GM12878 (cell line): ENCODE measurements at regions not wholly inside any gene's neighbourhood (a gene's known extent, or its start where the extent isn't known, plus 50 kb on each side); places are given as distances from the start of the nearest gene placed in this dataset.

Experiments
- ATAC-seq: fragments of 200-7000 bp; cut with Tn5 transposase; 3 replicates; pipeline ENCODE4 v1.9.1; 2020; ENCODE audit warnings: mild to moderate bottlenecking, moderate library complexity
- BruUV-seq: library from RNA; stranded (reverse); fragments of 400-500 nt; replicated peaks from 2 replicates; lab custom pipeline; 2021; lab: Mats Ljungman, UMichigan
- CTCF ChIA-PET: fragments of 300-600 bp; sonication (Branson Sonifier 250); formaldehyde crosslinking; extraction: SDS; loops from one replicate; lab custom pipeline; 2021; ENCODE audit warnings: inconsistent platforms; lab: Yijun Ruan, JAX
- POLR2A ChIA-PET: fragments of 350-600 bp; formaldehyde crosslinking; extraction: SDS; loops from one replicate; lab custom pipeline; 2021; ENCODE audit warnings: inconsistent platforms; lab: Charles Lee
- RAD21 ChIA-PET: fragments of 300-600 bp; sonication (Branson Sonifier 250); formaldehyde crosslinking; loops from one replicate; lab custom pipeline; 2023; ENCODE audit warnings: antibody characterized with exemption; ENCODE audit not compliant: unreplicated experiment; lab: Charles Lee
- SMC1A ChIA-PET: fragments of 300-600 bp; sonication (Branson Sonifier 250); formaldehyde crosslinking; loops from one replicate; lab custom pipeline; 2023; ENCODE audit not compliant: unreplicated experiment, uncharacterized antibody; lab: Charles Lee
- DNase-seq: peaks from one replicate; pipeline ENCODE4 v3.0.0-alpha.2; 2011; ENCODE audit warnings: low read depth, low spot score
- FAIRE-seq: peaks from 3 replicates; lab custom pipeline; 2011; peaks lifted over from hg19 to GRCh38; lab: Jason Lieb, UNC
- H2AFZ ChIP-seq: 2 replicates; pipeline ENCODE4 v1.6.0; 2011; ENCODE audit warnings: low read depth, low read length, control low read depth; ENCODE audit not compliant: control insufficient read depth
- H3K27ac ChIP-seq: 2 replicates; pipeline ENCODE4 v1.5.1; 2011; ENCODE audit warnings: control low read depth; ENCODE audit not compliant: control insufficient read depth, insufficient read depth
- H3K27me3 ChIP-seq, 2 experiments: replicated peaks in 1 of 2; 2 replicates each; pipeline versions ENCODE4 v1.6.0 to v1.6.1; 2011; ENCODE audit warnings: low read length in 1 of 2; ENCODE audit not compliant: control insufficient read depth in 2 of 2, insufficient read depth in 2 of 2
- H3K36me3 ChIP-seq, 2 experiments: 2 replicates each; pipeline ENCODE4 v1.5.1; 2011; ENCODE audit warnings: low read length in 1 of 2; ENCODE audit not compliant: control insufficient read depth in 2 of 2, insufficient read depth in 2 of 2
- H3K4me1 ChIP-seq: 2 replicates; pipeline ENCODE4 v1.6.1; 2011; ENCODE audit warnings: mild to moderate bottlenecking, low read length, moderate library complexity, mixed read lengths; ENCODE audit not compliant: control insufficient read depth, insufficient read depth
- H3K4me2 ChIP-seq: 2 replicates; pipeline ENCODE4 v1.6.0; 2011; ENCODE audit warnings: control low read depth; ENCODE audit not compliant: control insufficient read depth, insufficient read depth
- H3K4me3 ChIP-seq: fragments of 200-600 bp; sonication (generic); 2 replicates; pipeline ENCODE4 v1.5.1; 2016
- H3K79me2 ChIP-seq: 2 replicates; pipeline ENCODE4 v1.6.0; 2011; ENCODE audit warnings: low read length; ENCODE audit not compliant: control insufficient read depth, insufficient read depth
- H3K9ac ChIP-seq: 2 replicates; pipeline ENCODE4 v1.8.0; 2011; ENCODE audit warnings: low read length, control low read depth, mixed read lengths; ENCODE audit not compliant: control insufficient read depth, insufficient read depth
- H3K9me3 ChIP-seq: replicated peaks from 3 replicates; pipeline ENCODE4 v1.5.1; 2011; ENCODE audit warnings: mild to moderate bottlenecking, low read length; ENCODE audit not compliant: control insufficient read depth, insufficient read depth
- H4K20me1 ChIP-seq: 2 replicates; pipeline ENCODE4 v1.6.0; 2011; ENCODE audit not compliant: control insufficient read depth, insufficient read depth
- ASH2L ChIP-seq: fragments of 300-600, 200-600 bp; sonication (generic); IDR thresholded peaks from 2 replicates; pipeline ENCODE4 v1.6.1; 2017; ENCODE audit warnings: low read depth, mild to moderate bottlenecking, borderline replicate concordance
- CBFB ChIP-seq: IDR thresholded peaks from 2 replicates; pipeline ENCODE4 v1.6.1; 2016; ENCODE audit warnings: antibody characterized with exemption, low read depth
- CHD1 ChIP-seq: IDR thresholded peaks from 2 replicates; pipeline ENCODE4 v1.6.1; 2012; ENCODE audit warnings: low read depth, low read length, improper control_type of control experiment
- CREB1 ChIP-seq: IDR thresholded peaks from 2 replicates; pipeline ENCODE4 v1.6.1; 2012; ENCODE audit warnings: low read depth, mild to moderate bottlenecking, inconsistent platforms
- HDGF ChIP-seq: fragments of 450-650 bp; IDR thresholded peaks from 2 replicates; pipeline ENCODE4 v1.6.1; 2016; ENCODE audit warnings: antibody characterized with exemption
- IRF3 ChIP-seq: fragments of 450-650 bp; IDR thresholded peaks from 2 replicates; pipeline ENCODE4 v1.6.1; 2014; ENCODE audit warnings: mild to moderate bottlenecking
- LARP7 ChIP-seq: fragments of 450-650 bp; IDR thresholded peaks from 2 replicates; pipeline ENCODE4 v1.6.1; 2017; ENCODE audit warnings: mild to moderate bottlenecking
- NBN ChIP-seq: fragments of 450-650 bp; IDR thresholded peaks from 2 replicates; pipeline ENCODE4 v1.6.1; 2016
- PAX5 ChIP-seq: IDR thresholded peaks from 2 replicates; pipeline ENCODE4 v1.6.1; 2011; ENCODE audit warnings: low read depth, low read length, borderline replicate concordance
- RBBP5 ChIP-seq: fragments of 200-600 bp; sonication (generic); conservative IDR thresholded peaks from 2 replicates; pipeline ENCODE4 v1.6.1; 2016
- YY1 ChIP-seq: IDR thresholded peaks from 2 replicates; pipeline ENCODE4 v1.6.1; 2011; ENCODE audit warnings: low read depth, mild to moderate bottlenecking, low read length
- WGBS: methylation state at CpG from one replicate; pipeline ENCODE4 v1.1.6; 2016; ENCODE audit warnings: low lambda C conversion rate; ENCODE audit not compliant: insufficient replicate concordance, insufficient coverage; ENCODE audit errors: missing lambda C conversion rate; 5-methylcytosine and 5-hydroxymethylcytosine counted together
- in situ Hi-C: fragments of 300-500 bp; cut with MboI; formaldehyde crosslinking; loops from 9 replicates; pipeline ENCODE4 v1.14.3; 2018; ENCODE audit warnings: mixed read lengths
- intact Hi-C: fragments of 100-400 bp; cut with micrococcal nuclease; formaldehyde crosslinking; loops from one replicate; pipeline ENCODE4 v1.14.2; 2022; ENCODE audit not compliant: unreplicated experiment
- TF ChIP-seq, protein P1 (sequence below): fragments of 450-650 bp; IDR thresholded peaks from 2 replicates; pipeline ENCODE4 v1.6.1; 2017; ENCODE audit warnings: mild to moderate bottlenecking, moderate library complexity
- TF ChIP-seq, protein P2 (sequence below): IDR thresholded peaks from 2 replicates; pipeline ENCODE4 v1.6.1; 2011; ENCODE audit warnings: low read depth, mild to moderate bottlenecking, low read length, moderate library complexity, borderline replicate concordance; ENCODE audit errors: extremely low read depth
- TF ChIP-seq, protein P3 (sequence below): IDR thresholded peaks from 2 replicates; pipeline ENCODE4 v1.6.1; 2012; ENCODE audit warnings: low read depth, low read length, improper control_type of control experiment

GRCh38 chr3:175902226-175902625 lies 1043.1 kb downstream of the NAALADL2 start:
- intact Hi-C loops, result no loop called here
- no TSS peak for BruUV-seq
- H3K9ac ChIP-seq, result no peak overlapping the region
- TF ChIP-seq YY1 (no peak), LARP7 (no peak), CREB1 (no peak)
- TF ChIP-seq, protein P1, sequence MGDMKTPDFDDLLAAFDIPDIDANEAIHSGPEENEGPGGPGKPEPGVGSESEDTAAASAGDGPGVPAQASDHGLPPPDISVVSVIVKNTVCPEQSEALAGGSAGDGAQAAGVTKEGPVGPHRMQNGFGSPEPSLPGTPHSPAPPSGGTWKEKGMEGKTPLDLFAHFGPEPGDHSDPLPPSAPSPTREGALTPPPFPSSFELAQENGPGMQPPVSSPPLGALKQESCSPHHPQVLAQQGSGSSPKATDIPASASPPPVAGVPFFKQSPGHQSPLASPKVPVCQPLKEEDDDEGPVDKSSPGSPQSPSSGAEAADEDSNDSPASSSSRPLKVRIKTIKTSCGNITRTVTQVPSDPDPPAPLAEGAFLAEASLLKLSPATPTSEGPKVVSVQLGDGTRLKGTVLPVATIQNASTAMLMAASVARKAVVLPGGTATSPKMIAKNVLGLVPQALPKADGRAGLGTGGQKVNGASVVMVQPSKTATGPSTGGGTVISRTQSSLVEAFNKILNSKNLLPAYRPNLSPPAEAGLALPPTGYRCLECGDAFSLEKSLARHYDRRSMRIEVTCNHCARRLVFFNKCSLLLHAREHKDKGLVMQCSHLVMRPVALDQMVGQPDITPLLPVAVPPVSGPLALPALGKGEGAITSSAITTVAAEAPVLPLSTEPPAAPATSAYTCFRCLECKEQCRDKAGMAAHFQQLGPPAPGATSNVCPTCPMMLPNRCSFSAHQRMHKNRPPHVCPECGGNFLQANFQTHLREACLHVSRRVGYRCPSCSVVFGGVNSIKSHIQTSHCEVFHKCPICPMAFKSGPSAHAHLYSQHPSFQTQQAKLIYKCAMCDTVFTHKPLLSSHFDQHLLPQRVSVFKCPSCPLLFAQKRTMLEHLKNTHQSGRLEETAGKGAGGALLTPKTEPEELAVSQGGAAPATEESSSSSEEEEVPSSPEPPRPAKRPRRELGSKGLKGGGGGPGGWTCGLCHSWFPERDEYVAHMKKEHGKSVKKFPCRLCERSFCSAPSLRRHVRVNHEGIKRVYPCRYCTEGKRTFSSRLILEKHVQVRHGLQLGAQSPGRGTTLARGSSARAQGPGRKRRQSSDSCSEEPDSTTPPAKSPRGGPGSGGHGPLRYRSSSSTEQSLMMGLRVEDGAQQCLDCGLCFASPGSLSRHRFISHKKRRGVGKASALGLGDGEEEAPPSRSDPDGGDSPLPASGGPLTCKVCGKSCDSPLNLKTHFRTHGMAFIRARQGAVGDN, result no peak
- TF ChIP-seq, all 136 proteins: peak for 0
- Histone ChIP-seq H3K4me1 (no peaks in the 10 kb centered on the region), H3K79me2 (no peaks in the 10 kb centered on the region), H3K27ac (no peak overlapping the region), H4K20me1 (no peaks in the 10 kb centered on the region), H3K4me3 (no peak overlapping the region), H3K9me3 (no peaks in the 10 kb centered on the region), H2AFZ (no peak overlapping the region), H3K27me3 (no peaks in the 10 kb centered on the region; a peak in 1 of 4 replicates), H3K36me3 (no peaks in the 10 kb centered on the region), H3K4me2 (no peak overlapping the region)
- ChIA-PET SMC1A (no interaction called here), RAD21 (no interaction called here), CTCF (no interaction called here), POLR2A (no interaction called here)
- WGBS, result 0% methylated on average over 1 of the region's 1 CpG
- DNase-seq (no peak), ATAC-seq (no peak), FAIRE-seq (no peak)
- in situ Hi-C loops, result no loop called here

- Histone ChIP-seq H3K4me2 (no peak overlapping the region), H3K27ac (no peak overlapping the region), H3K79me2 (no peaks in the 10 kb centered on the region), H2AFZ (no peak overlapping the region), H3K9ac (no peak overlapping the region), H3K4me1 (no peaks in the 10 kb centered on the region), H3K27me3 (no peaks in the 10 kb centered on the region; a peak in 1 of 4 replicates), H3K36me3 (no peaks in the 10 kb centered on the region), H4K20me1 (no peaks in the 10 kb centered on the region), H3K9me3 (no peaks in the 10 kb centered on the region), H3K4me3 (no peak overlapping the region)
- no peak for DNase-seq
- intact Hi-C loops (no loop called here), in situ Hi-C loops (no loop called here)
- BruUV-seq, result no TSS peak
- CTCF ChIA-PET, result interaction anchor here (2.2 kb wide), 1 partner anchor 44 kb away, joined by 5 read pairs; no protein-coding TSS in a partner anchor
- POLR2A ChIA-PET, result no interaction called here
- WGBS, result 13% methylated on average over 2 of the region's 2 CpGs
- no peak for ATAC-seq
- no peak for FAIRE-seq
- SMC1A ChIA-PET, result no interaction called here
- RAD21 ChIA-PET, result no interaction called here
- TF ChIP-seq, protein P2, sequence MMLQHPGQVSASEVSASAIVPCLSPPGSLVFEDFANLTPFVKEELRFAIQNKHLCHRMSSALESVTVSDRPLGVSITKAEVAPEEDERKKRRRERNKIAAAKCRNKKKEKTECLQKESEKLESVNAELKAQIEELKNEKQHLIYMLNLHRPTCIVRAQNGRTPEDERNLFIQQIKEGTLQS, result no peak
- TF ChIP-seq HDGF (no peak), CHD1 (no peak), RBBP5 (no peak), CBFB (no peak), ASH2L (no peak), NBN (no peak), IRF3 (no peak), PAX5 (no peak)
- TF ChIP-seq, protein P3, sequence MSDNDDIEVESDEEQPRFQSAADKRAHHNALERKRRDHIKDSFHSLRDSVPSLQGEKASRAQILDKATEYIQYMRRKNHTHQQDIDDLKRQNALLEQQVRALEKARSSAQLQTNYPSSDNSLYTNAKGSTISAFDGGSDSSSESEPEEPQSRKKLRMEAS, result no peak
Measured at GRCh38 chr3:175898194-175898593, 1039.1 kb downstream of the NAALADL2 start.
